Endothelial cell of umbilical vein (primary cell): ENCODE measurements at regions not wholly inside any gene's neighbourhood (a gene's known extent, or its start where the extent isn't known, plus 50 kb on each side); places are given as distances from the start of the nearest gene placed in this dataset.

Source experiments
- BruUV-seq: library from RNA; stranded (reverse); fragments of 400-500 nt; replicated peaks from 2 replicates; lab custom pipeline; 2021; lab: Mats Ljungman, UMichigan
- CTCF ChIA-PET: fragments of 300-600, 350-600 bp; sonication (Branson Sonifier 250); formaldehyde crosslinking; loops from one replicate; lab custom pipeline; 2021; ENCODE audit warnings: antibody characterized with exemption, inconsistent platforms; lab: Charles Lee
- POLR2A ChIA-PET: fragments of 300-600, 350-600 bp; sonication (Branson Sonifier 250); formaldehyde crosslinking; loops from one replicate; lab custom pipeline; 2021; ENCODE audit warnings: antibody characterized with exemption, inconsistent platforms; lab: Charles Lee
- DNase-seq: peaks from one replicate; pipeline ENCODE4 v3.0.0-alpha.2; 2011; ENCODE audit warnings: low read depth, low spot score
- FAIRE-seq: peaks from 2 replicates; lab custom pipeline; 2011; peaks lifted over from hg19 to GRCh38; lab: Jason Lieb, UNC
- H2AFZ ChIP-seq: 2 replicates; pipeline ENCODE4 v1.6.0; 2012; ENCODE audit warnings: low read depth, low read length, control low read depth, inconsistent platforms
- H3K27ac ChIP-seq: 2 replicates; pipeline ENCODE4 v1.5.1; 2011; ENCODE audit warnings: low read depth, mild to moderate bottlenecking, control low read depth, low read length, moderate library complexity; ENCODE audit not compliant: insufficient read depth
- H3K27me3 ChIP-seq, 2 experiments: 2 replicates each; pipeline versions ENCODE4 v1.6.0 to v1.6.1; 2011; ENCODE audit warnings: low read length in 2 of 2, mixed read lengths in 1 of 2; ENCODE audit not compliant: control insufficient read depth in 2 of 2, insufficient read depth in 2 of 2
- H3K36me3 ChIP-seq, 2 experiments: 2 replicates in 1 of 2; 3 replicates in 1 of 2; pipeline ENCODE4 v1.5.1; 2011; ENCODE audit warnings: low read length in 2 of 2, mild to moderate bottlenecking in 1 of 2, moderate library complexity in 1 of 2; ENCODE audit not compliant: control insufficient read depth in 2 of 2, insufficient read depth in 2 of 2; ENCODE audit errors: extremely low read depth in 1 of 2
- H3K4me1 ChIP-seq: 3 replicates; pipeline ENCODE4 v1.5.1; 2011; ENCODE audit warnings: mild to moderate bottlenecking, low read length; ENCODE audit not compliant: control insufficient read depth, insufficient read depth; ENCODE audit errors: extremely low read depth
- H3K4me2 ChIP-seq: 2 replicates; pipeline ENCODE4 v1.6.1; 2011; ENCODE audit warnings: low read length, control low read depth, mixed read lengths; ENCODE audit not compliant: insufficient read depth
- H3K4me3 ChIP-seq, 3 experiments: fragments of 200-600 bp in 1 of 3; sonication (generic), shearing (Covaris generic) in 1 of 3; replicated peaks in 1 of 3; 2 replicates each; pipeline ENCODE4 v1.5.1; 2011 to 2016; ENCODE audit warnings: control low read depth in 3 of 3, low read length in 3 of 3, mild to moderate bottlenecking in 2 of 3, inconsistent platforms in 1 of 3, low read depth in 1 of 3, moderate library complexity in 1 of 3; ENCODE audit not compliant: insufficient read depth in 1 of 3
- H3K79me2 ChIP-seq: 2 replicates; pipeline ENCODE4 v1.6.0; 2012; ENCODE audit warnings: low read length, inconsistent platforms; ENCODE audit not compliant: control insufficient read depth, insufficient read depth
- H3K9ac ChIP-seq: replicated peaks from 2 replicates; pipeline ENCODE3; 2011; ENCODE audit warnings: low read length, control low read depth; ENCODE audit not compliant: insufficient read depth; ENCODE audit errors: extremely low read depth
- H3K9me1 ChIP-seq: replicated peaks from 3 replicates; pipeline ENCODE4 v1.6.0; 2011; ENCODE audit warnings: mild to moderate bottlenecking, low read length; ENCODE audit not compliant: control insufficient read depth, insufficient read depth; ENCODE audit errors: extremely low read depth
- H3K9me3 ChIP-seq: replicated peaks from 2 replicates; pipeline ENCODE4 v1.5.1; 2012; ENCODE audit warnings: low read length, inconsistent platforms; ENCODE audit not compliant: control insufficient read depth, insufficient read depth
- H4K20me1 ChIP-seq: replicated peaks from 2 replicates; pipeline ENCODE3; 2011; ENCODE audit warnings: mild to moderate bottlenecking, low read length; ENCODE audit not compliant: control insufficient read depth, insufficient read depth; ENCODE audit errors: extremely low read depth
- CTCF ChIP-seq, 2 donors: IDR thresholded peaks; 1 replicate in 1 of 2; 2 replicates in 1 of 2; pipeline ENCODE4 v1.5.1; 2011; ENCODE audit warnings: low read length in 2 of 2, mild to moderate bottlenecking in 2 of 2, moderate library complexity in 2 of 2, control low read depth in 1 of 2, inconsistent platforms in 1 of 2, low read depth in 1 of 2; ENCODE audit not compliant: insufficient read depth in 1 of 2; ENCODE audit errors: extremely low read depth in 1 of 2
- EZH2 ChIP-seq: IDR thresholded peaks from 2 replicates; pipeline ENCODE4 v1.6.1; 2012; ENCODE audit warnings: borderline replicate concordance, low read depth, mild to moderate bottlenecking, moderate library complexity, low read length, inconsistent platforms; ENCODE audit not compliant: severe bottlenecking
- FOS ChIP-seq: IDR thresholded peaks from 2 replicates; pipeline ENCODE4 v1.6.1; 2011; ENCODE audit warnings: mild to moderate bottlenecking, low read length, moderate library complexity, borderline replicate concordance; ENCODE audit not compliant: insufficient read depth
- GATA2 ChIP-seq: IDR thresholded peaks from 2 replicates; pipeline ENCODE4 v1.7.0; 2011; ENCODE audit warnings: low read depth, mild to moderate bottlenecking, moderate library complexity, mixed read lengths, low read length; ENCODE audit not compliant: insufficient read length, insufficient read depth
- POLR2AphosphoS5 ChIP-seq: IDR thresholded peaks from 2 replicates; pipeline ENCODE4 v1.6.1; 2012; ENCODE audit warnings: low read depth, mild to moderate bottlenecking, control low read depth, low read length, moderate library complexity; ENCODE audit not compliant: insufficient read depth
- dilution Hi-C: fragments of 300-500 bp; cut with MboI; formaldehyde crosslinking; loops from one replicate; pipeline ENCODE4 v1.15.0; 2019; ENCODE audit warnings: low sequenced_read_pairs; ENCODE audit not compliant: extremely low pct_ligation_motif_present
- intact Hi-C: fragments of 100-400 bp; cut with micrococcal nuclease; formaldehyde crosslinking; loops from one replicate; pipeline ENCODE4 v1.10.0; 2022
- TF ChIP-seq, protein P1 (sequence below): IDR thresholded peaks from 2 replicates; pipeline ENCODE4 v1.6.1; 2011; ENCODE audit not compliant: insufficient read depth, insufficient read length

DNA sequence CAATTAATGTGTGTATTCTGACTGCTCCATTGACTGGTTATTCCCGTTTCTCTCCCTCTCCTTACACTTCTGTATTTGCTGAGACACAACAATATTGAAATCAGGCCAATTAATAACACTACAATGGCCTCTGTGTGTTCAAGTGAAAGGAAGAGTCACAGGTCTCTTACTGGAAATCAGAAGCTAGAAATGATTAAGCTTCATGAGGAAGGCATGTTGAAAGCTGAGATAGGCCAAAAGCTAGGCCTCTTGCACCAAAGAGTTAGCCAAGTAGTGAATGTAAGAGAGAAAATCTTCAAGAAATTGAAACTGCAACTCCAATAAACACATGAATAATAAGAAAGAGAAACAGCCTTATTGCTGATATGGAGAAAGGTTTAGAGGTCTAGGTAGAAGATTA, 489.5 kb upstream of the CITED2 start:
- intact Hi-C loops: no loop called here
- H3K4me1 ChIP-seq: no peaks in the 10 kb centered on the region
- no peak for FAIRE-seq
- no peak overlapping the region for H3K9ac ChIP-seq
- no peaks in the 10 kb centered on the region for H3K79me2 ChIP-seq
- dilution Hi-C loops: no loop called here
- H3K36me3 ChIP-seq: no peaks in the 10 kb centered on the region
- TF ChIP-seq, protein P1, sequence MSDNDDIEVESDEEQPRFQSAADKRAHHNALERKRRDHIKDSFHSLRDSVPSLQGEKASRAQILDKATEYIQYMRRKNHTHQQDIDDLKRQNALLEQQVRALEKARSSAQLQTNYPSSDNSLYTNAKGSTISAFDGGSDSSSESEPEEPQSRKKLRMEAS: no peak
- no peak for DNase-seq
- H2AFZ ChIP-seq: no peak overlapping the region
- H3K9me3 ChIP-seq: no peaks in the 10 kb centered on the region
- ChIA-PET POLR2A (no interaction called here), CTCF (interaction anchor here (2.1 kb wide), 1 partner anchor 9 kb away, joined by 6 read pairs; no protein-coding TSS in a partner anchor)
- no peak overlapping the region for H3K4me3 ChIP-seq
- H3K27ac ChIP-seq: no peak overlapping the region
- no peaks in the 10 kb centered on the region for H3K27me3 ChIP-seq
- H4K20me1 ChIP-seq: no peaks in the 10 kb centered on the region
- BruUV-seq: no TSS peak
- H3K9me1 ChIP-seq: no peaks in the 10 kb centered on the region
- H3K4me2 ChIP-seq: no peak overlapping the region

DNA sequence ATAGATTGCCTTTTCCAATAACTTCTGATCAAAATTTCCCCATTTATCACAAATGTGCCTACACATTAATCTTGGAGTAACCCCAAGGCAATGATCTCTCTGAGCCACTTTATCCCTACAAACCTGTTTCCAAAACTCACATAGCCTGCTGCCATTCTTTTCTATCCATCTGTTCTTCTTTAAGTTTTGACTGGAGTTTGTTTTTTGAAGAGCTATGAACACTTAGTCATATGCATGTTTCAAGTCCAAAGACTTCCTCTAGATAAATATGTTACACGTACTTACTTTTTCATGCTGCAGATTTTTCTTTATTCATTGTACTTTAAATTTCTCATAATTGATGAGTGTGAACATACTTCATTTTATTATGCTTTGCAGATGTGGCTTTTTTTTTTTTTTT, 488.9 kb upstream of the CITED2 start:
- Histone ChIP-seq H4K20me1 (no peaks in the 10 kb centered on the region), H3K36me3 (no peaks in the 10 kb centered on the region), H3K9me1 (no peaks in the 10 kb centered on the region), H3K27me3 (no peaks in the 10 kb centered on the region), H3K4me2 (no peak overlapping the region), H3K4me3 (no peak overlapping the region), H3K79me2 (no peaks in the 10 kb centered on the region), H3K4me1 (no peaks in the 10 kb centered on the region), H3K27ac (no peak overlapping the region), H3K9ac (no peak overlapping the region), H3K9me3 (no peaks in the 10 kb centered on the region), H2AFZ (no peak overlapping the region)
- BruUV-seq: no TSS peak
- DNase-seq (no peak), FAIRE-seq (no peak)
- no peak for TF ChIP-seq GATA2
- TF ChIP-seq EZH2: no peak
- no peak for TF ChIP-seq CTCF (IDR thresholded peaks at IDR 0.05; ENCODE audit: extremely low read depth in 1 of 2, insufficient read depth in 1 of 2, low read depth in 1 of 2, low read length in 2 of 2)
- TF ChIP-seq POLR2AphosphoS5: no peak
- TF ChIP-seq, protein P1: no peak
- TF ChIP-seq FOS: no peak
- CTCF ChIA-PET: interaction anchor here (0.8 to 2.1 kb wide), 3 partner anchors 9 to 56 kb away, joined by 3 to 6 read pairs (median 3); no protein-coding TSS in a partner anchor
- POLR2A ChIA-PET: interaction anchor here (0.7 kb wide), 1 partner anchor 487 kb away, joined by 3 read pairs; no protein-coding TSS in a partner anchor
- dilution Hi-C loops: no loop called here
- intact Hi-C loops: no loop called here
